ES-I3 (cell line): ENCODE measurements at regions not wholly inside any gene's neighbourhood (a gene's known extent, or its start where the extent isn't known, plus 50 kb on each side); places are given as distances from the start of the nearest gene placed in this dataset.

Experiments
- H3K36me3 ChIP-seq: 2 replicates; pipeline ENCODE4 v1.6.1; 2013; ENCODE audit warnings: mild to moderate bottlenecking, low read length, control low read depth, moderate library complexity; ENCODE audit not compliant: insufficient read depth
- H3K4me1 ChIP-seq: 2 replicates; pipeline ENCODE4 v1.6.1; 2013; ENCODE audit warnings: mild to moderate bottlenecking, control low read depth, low read length; ENCODE audit not compliant: insufficient read depth
- H3K9ac ChIP-seq: 2 replicates; pipeline ENCODE4 v1.6.1; 2013; ENCODE audit warnings: low read depth, mild to moderate bottlenecking, low read length, moderate library complexity
- H3K9me3 ChIP-seq: 2 replicates; pipeline ENCODE4 v1.6.1; 2013; ENCODE audit warnings: mild to moderate bottlenecking, low read length, moderate library complexity; ENCODE audit not compliant: control insufficient read depth, insufficient read depth

- H3K9ac ChIP-seq = no peak overlapping the region
- 0 out of 2 replicates have a peak, but pooled peaks cover 3% of the 10 kb centered on the region for H3K9me3 ChIP-seq
- no peaks in the 10 kb centered on the region for H3K36me3 ChIP-seq
- no peaks in the 10 kb centered on the region for H3K4me1 ChIP-seq
Measured at GRCh38 chr6:66687611-66688140, 980.6 kb upstream of the EYS start.

- Histone ChIP-seq H3K36me3 (no peaks in the 10 kb centered on the region), H3K4me1 (no peaks in the 10 kb centered on the region), H3K9me3 (no peaks in the 10 kb centered on the region)
Measured at GRCh38 chr6:66675906-66676305, 968.9 kb upstream of the EYS start.

GRCh38 chr6:66664112-66664511 is 957.1 kb upstream of the EYS start:
- Histone ChIP-seq H3K9ac (no peak overlapping the region), H3K9me3 (no peaks in the 10 kb centered on the region), H3K36me3 (no peaks in the 10 kb centered on the region), H3K4me1 (no peaks in the 10 kb centered on the region; the same call in 1 of the 2 replicates)

More at GRCh38 chr6:66675906-66676305, 968.9 kb upstream of the EYS start:
- H3K9ac ChIP-seq = no peak overlapping the region

- Histone ChIP-seq H3K4me1 (no peaks in the 10 kb centered on the region; the same call in 1 of the 2 replicates), H3K9me3 (no peaks in the 10 kb centered on the region), H3K9ac (no peak overlapping the region)
Measured at GRCh38 chr6:66662721-66663507, 955.9 kb upstream of the EYS start.

GRCh38 chr6:66662196-66662595 is 955.2 kb upstream of the EYS start:
- Histone ChIP-seq H3K9me3 (no peaks in the 10 kb centered on the region), H3K9ac (no peak overlapping the region), H3K36me3 (no peaks in the 10 kb centered on the region), H3K4me1 (no peaks in the 10 kb centered on the region; the same call in 1 of the 2 replicates)

More at GRCh38 chr6:66662721-66663507, 955.9 kb upstream of the EYS start:
- no peaks in the 10 kb centered on the region for H3K36me3 ChIP-seq

- no peaks in the 10 kb centered on the region for H3K4me1 ChIP-seq
- no peaks in the 10 kb centered on the region for H3K9me3 ChIP-seq
- no peaks in the 10 kb centered on the region for H3K36me3 ChIP-seq
Measured at GRCh38 chr6:66655420-66655819, 948.4 kb upstream of the EYS start.

GRCh38 chr6:66638518-66638917 is 931.5 kb upstream of the EYS start:
- Histone ChIP-seq H3K9ac (no peak overlapping the region), H3K4me1 (no peaks in the 10 kb centered on the region), H3K36me3 (no peaks in the 10 kb centered on the region), H3K9me3 (no peaks in the 10 kb centered on the region)

More at GRCh38 chr6:66655420-66655819, 948.4 kb upstream of the EYS start:
- H3K9ac ChIP-seq = no peak overlapping the region

GRCh38 chr6:66638099-66638498 is 931.1 kb upstream of the EYS start:
- Histone ChIP-seq H3K36me3 (no peaks in the 10 kb centered on the region), H3K9ac (no peak overlapping the region), H3K9me3 (no peaks in the 10 kb centered on the region), H3K4me1 (no peaks in the 10 kb centered on the region)

GRCh38 chr6:66628917-66629316 is 921.9 kb upstream of the EYS start:
- Histone ChIP-seq H3K9ac (no peak overlapping the region), H3K9me3 (no peaks in the 10 kb centered on the region), H3K4me1 (no peaks in the 10 kb centered on the region), H3K36me3 (no peaks in the 10 kb centered on the region)

GRCh38 chr6:66623050-66623449 is 916.0 kb upstream of the EYS start:
- Histone ChIP-seq H3K9ac (no peak overlapping the region), H3K9me3 (no peaks in the 10 kb centered on the region), H3K4me1 (no peaks in the 10 kb centered on the region), H3K36me3 (no peaks in the 10 kb centered on the region)

GRCh38 chr6:66605971-66606370 is 898.9 kb upstream of the EYS start:
- Histone ChIP-seq H3K36me3 (no peaks in the 10 kb centered on the region), H3K9me3 (no peaks in the 10 kb centered on the region), H3K9ac (no peak overlapping the region), H3K4me1 (no peaks in the 10 kb centered on the region)

GRCh38 chr6:66605011-66605410 is 898.0 kb upstream of the EYS start:
- no peaks in the 10 kb centered on the region for H3K4me1 ChIP-seq
- no peak overlapping the region for H3K9ac ChIP-seq
- H3K36me3 ChIP-seq = no peaks in the 10 kb centered on the region
- no peaks in the 10 kb centered on the region for H3K9me3 ChIP-seq

GRCh38 chr6:66599541-66599940 is 892.5 kb upstream of the EYS start:
- Histone ChIP-seq H3K4me1 (no peaks in the 10 kb centered on the region), H3K36me3 (no peaks in the 10 kb centered on the region), H3K9me3 (no peaks in the 10 kb centered on the region), H3K9ac (no peak overlapping the region)

GRCh38 chr6:66578362-66578761 is 871.3 kb upstream of the EYS start:
- Histone ChIP-seq H3K9me3 (no peaks in the 10 kb centered on the region), H3K36me3 (no peaks in the 10 kb centered on the region), H3K4me1 (no peaks in the 10 kb centered on the region), H3K9ac (no peak overlapping the region)

GRCh38 chr6:66568271-66568670 is 861.2 kb upstream of the EYS start:
- peaks cover 9% of the 10 kb centered on the region; the same call in 1 of the 2 replicates for H3K9me3 ChIP-seq
- no peaks in the 10 kb centered on the region for H3K4me1 ChIP-seq
- H3K36me3 ChIP-seq = no peaks in the 10 kb centered on the region
- no peak overlapping the region for H3K9ac ChIP-seq
